OCI-LY3 (cell line): ENCODE measurements at regions not wholly inside any gene's neighbourhood (a gene's known extent, or its start where the extent isn't known, plus 50 kb on each side); places are given as distances from the start of the nearest gene placed in this dataset.

Experiments
- H2AFZ ChIP-seq: fragments of 200-600, 300-600 bp; shearing (Covaris generic); 2 replicates; pipeline ENCODE4 v1.6.0; 2014; ENCODE audit warnings: antibody characterized with exemption, low read depth, low read length
- H3K27ac ChIP-seq: fragments of 200-600, 300-600 bp; sonication (generic); 2 replicates; pipeline ENCODE4 v1.5.1; 2014; ENCODE audit warnings: mild to moderate bottlenecking, low read length, moderate library complexity, mixed read lengths
- H3K27me3 ChIP-seq: fragments of 200-600, 300-600 bp; sonication (generic); 2 replicates; pipeline ENCODE4 v1.6.1; 2014; ENCODE audit warnings: low read depth, low read length, mixed read lengths
- H3K36me3 ChIP-seq: fragments of 200-600, 300-600 bp; sonication (generic); replicated peaks from 2 replicates; pipeline ENCODE3; 2014; ENCODE audit warnings: low read depth, low read length, mixed read lengths
- H3K4me1 ChIP-seq: fragments of 300-600, 200-600 bp; sonication (generic); 2 replicates; pipeline ENCODE4 v1.6.1; 2014; ENCODE audit warnings: low read length, mixed read lengths
- H3K4me2 ChIP-seq: fragments of 200-600, 300-600 bp; sonication (generic); 2 replicates; pipeline ENCODE4 v1.6.1; 2014; ENCODE audit warnings: low read length, mixed read lengths
- H3K4me3 ChIP-seq: fragments of 300-600, 200-600 bp; sonication (generic); 2 replicates; pipeline ENCODE4 v1.5.1; 2014; ENCODE audit warnings: antibody characterized with exemption, mild to moderate bottlenecking, low read length, moderate library complexity
- H3K79me2 ChIP-seq: fragments of 300-600, 200-600 bp; shearing (Covaris generic); 2 replicates; pipeline ENCODE4 v1.6.1; 2014; ENCODE audit warnings: mild to moderate bottlenecking, low read length, mixed read lengths
- H3K9ac ChIP-seq: fragments of 300-600, 200-600 bp; shearing (Covaris generic); 2 replicates; pipeline ENCODE4 v1.6.0; 2014; ENCODE audit warnings: mild to moderate bottlenecking, low read length, moderate library complexity
- H3K9me3 ChIP-seq: fragments of 200-600, 300-600 bp; shearing (Covaris generic); 2 replicates; pipeline ENCODE4 v1.6.1; 2014; ENCODE audit warnings: low read length, mixed read lengths; ENCODE audit not compliant: insufficient read depth
- H4K20me1 ChIP-seq: fragments of 200-600, 300-600 bp; sonication (generic); 2 replicates; pipeline ENCODE4 v1.6.1; 2016; ENCODE audit warnings: low read length, mixed read lengths; ENCODE audit not compliant: insufficient read depth
- CTCF ChIP-seq: fragments of 200-600, 300-600 bp; sonication (generic); IDR thresholded peaks from 2 replicates; pipeline ENCODE4 v1.5.1; 2014; ENCODE audit warnings: antibody characterized with exemption, low read length, low read depth
- EZH2phosphoT487 ChIP-seq: fragments of 200-600 bp; shearing (Covaris generic); IDR thresholded peaks from 2 replicates; pipeline ENCODE4 v1.6.1; 2018; ENCODE audit warnings: antibody characterized with exemption, mixed run types, low read depth

- H3K36me3 ChIP-seq, result no peaks in the 10 kb centered on the region
- H3K9me3 ChIP-seq, result no peaks in the 10 kb centered on the region
- H2AFZ ChIP-seq, result no peak overlapping the region
- H3K27me3 ChIP-seq, result no peaks in the 10 kb centered on the region
- no peak for TF ChIP-seq CTCF
- no peak for TF ChIP-seq EZH2phosphoT487
- no peaks in the 10 kb centered on the region for H4K20me1 ChIP-seq
- peaks cover 13% of the 10 kb centered on the region for H3K4me1 ChIP-seq
- no peaks in the 10 kb centered on the region for H3K79me2 ChIP-seq
- H3K4me2 ChIP-seq, result no peak overlapping the region
- no peak overlapping the region for H3K27ac ChIP-seq
- no peak overlapping the region for H3K9ac ChIP-seq
- H3K4me3 ChIP-seq, result no peak overlapping the region
These were observed 431.9 kb downstream of the ADAMTS20 start for GRCh38 chr12:43120150-43120549.

- no peak overlapping the region for H3K9ac ChIP-seq
- H3K4me3 ChIP-seq, result no peak overlapping the region
- H3K4me1 ChIP-seq, result peaks cover 13% of the 10 kb centered on the region
- no peaks in the 10 kb centered on the region for H3K9me3 ChIP-seq
- H3K79me2 ChIP-seq, result no peaks in the 10 kb centered on the region
- no peak overlapping the region for H3K27ac ChIP-seq
- H3K36me3 ChIP-seq, result no peaks in the 10 kb centered on the region
- TF ChIP-seq EZH2phosphoT487, result no peak
- no peak for TF ChIP-seq CTCF
- H3K4me2 ChIP-seq, result no peak overlapping the region
- no peaks in the 10 kb centered on the region for H4K20me1 ChIP-seq
- H2AFZ ChIP-seq, result no peak overlapping the region
- no peaks in the 10 kb centered on the region for H3K27me3 ChIP-seq
These were observed 433.1 kb downstream of the ADAMTS20 start for GRCh38 chr12:43118881-43119280.

GRCh38 chr12:43118234-43118633, 433.8 kb downstream of the ADAMTS20 start:
- TF ChIP-seq CTCF, result no peak
- TF ChIP-seq EZH2phosphoT487, result no peak
- Histone ChIP-seq H3K4me2 (no peak overlapping the region), H3K4me1 (peaks cover 13% of the 10 kb centered on the region), H2AFZ (no peak overlapping the region), H3K79me2 (no peaks in the 10 kb centered on the region), H3K27ac (no peak overlapping the region), H3K36me3 (no peaks in the 10 kb centered on the region), H3K9ac (no peak overlapping the region), H3K9me3 (no peaks in the 10 kb centered on the region), H4K20me1 (no peaks in the 10 kb centered on the region), H3K4me3 (no peak overlapping the region), H3K27me3 (no peaks in the 10 kb centered on the region)

- Histone ChIP-seq H3K4me1 (peaks cover 17% of the 10 kb centered on the region), H2AFZ (no peak overlapping the region)
These were observed 434.6 kb downstream of the ADAMTS20 start for GRCh38 chr12:43117226-43117930.

More at GRCh38 chr12:43117226-43117930, 434.6 kb downstream of the ADAMTS20 start:
- H3K27ac ChIP-seq, result no peak overlapping the region
- no peaks in the 10 kb centered on the region for H3K27me3 ChIP-seq
- TF ChIP-seq EZH2phosphoT487 (no peak), CTCF (no peak)
- H3K36me3 ChIP-seq, result no peaks in the 10 kb centered on the region
- no peaks in the 10 kb centered on the region for H4K20me1 ChIP-seq
- H3K9me3 ChIP-seq, result no peaks in the 10 kb centered on the region
- H3K4me3 ChIP-seq, result no peak overlapping the region
- no peak overlapping the region for H3K9ac ChIP-seq
- H3K79me2 ChIP-seq, result no peaks in the 10 kb centered on the region
- H3K4me2 ChIP-seq, result no peak overlapping the region
